ENCODE measurements at regions not wholly inside any gene's neighbourhood (a gene's known extent, or its start where the extent isn't known, plus 50 kb on each side); places are given as distances from the start of the nearest gene placed in this dataset.

GRCh38 chr17:77379065-77379428 is 238.3 kb downstream of the SEC14L1 start:
- TF ChIP-seq CTCF (IDR thresholded peaks at IDR 0.05; ENCODE audit: extremely low read depth, low read depth, low read length), result no peak
- Histone ChIP-seq H3K4me3 (ENCODE audit: insufficient read depth, low read length) (no peak overlapping the region), H3K27ac (ENCODE audit: low read depth, low read length) (peak overlapping the region; percentile 71), H3K36me3 (ENCODE audit: insufficient read depth, low read length) (no peaks in the 10 kb centered on the region), H3K4me1 (ENCODE audit: insufficient read depth, low read length) (peaks cover 68% of the 10 kb centered on the region), H3K9me3 (ENCODE audit: low read depth, low read length) (no peaks in the 10 kb centered on the region), H3K27me3 (ENCODE audit: insufficient read depth, low read length) (no peaks in the 10 kb centered on the region), H2AFZ (ENCODE audit: low read length) (no peak overlapping the region), H3K79me2 (ENCODE audit: insufficient read depth, low read length) (peaks cover 100% of the 10 kb centered on the region), H4K20me1 (ENCODE audit: insufficient read depth, low read length) (peaks cover 91% of the 10 kb centered on the region), H3K4me2 (ENCODE audit: insufficient read depth, low read length) (peak overlapping the region; percentile 29)
- DNase-seq (ENCODE audit: insufficient read length, low spot score, missing footprints), result peak; percentile 82

- peak overlapping the region; percentile 29 for H3K4me2 ChIP-seq (ENCODE audit: insufficient read depth, low read length)
Observed at GRCh38 chr17:77379832-77380231, 239.1 kb downstream of the SEC14L1 start.

GRCh38 chr17:77380395-77381184 is 239.8 kb downstream of the SEC14L1 start:
- H3K4me1 ChIP-seq (ENCODE audit: insufficient read depth, low read length), result peaks cover 69% of the 10 kb centered on the region

More at GRCh38 chr17:77379832-77380231, 239.1 kb downstream of the SEC14L1 start:
- Histone ChIP-seq H4K20me1 (ENCODE audit: insufficient read depth, low read length) (peaks cover 85% of the 10 kb centered on the region), H2AFZ (ENCODE audit: low read length) (no peak overlapping the region), H3K36me3 (ENCODE audit: insufficient read depth, low read length) (no peaks in the 10 kb centered on the region), H3K79me2 (ENCODE audit: insufficient read depth, low read length) (peaks cover 100% of the 10 kb centered on the region), H3K27ac (ENCODE audit: low read depth, low read length) (peak overlapping the region; percentile 71), H3K4me1 (ENCODE audit: insufficient read depth, low read length) (peaks cover 69% of the 10 kb centered on the region), H3K4me3 (ENCODE audit: insufficient read depth, low read length) (no peak overlapping the region), H3K9me3 (ENCODE audit: low read depth, low read length) (no peaks in the 10 kb centered on the region), H3K27me3 (ENCODE audit: insufficient read depth, low read length) (no peaks in the 10 kb centered on the region)
- DNase-seq (ENCODE audit: insufficient read length, low spot score, missing footprints), result peak; percentile 85
- no peak for TF ChIP-seq CTCF (IDR thresholded peaks at IDR 0.05; ENCODE audit: extremely low read depth, low read depth, low read length)

More at GRCh38 chr17:77380395-77381184, 239.8 kb downstream of the SEC14L1 start:
- Histone ChIP-seq H4K20me1 (ENCODE audit: insufficient read depth, low read length) (peaks cover 78% of the 10 kb centered on the region), H3K36me3 (ENCODE audit: insufficient read depth, low read length) (no peaks in the 10 kb centered on the region), H3K4me3 (ENCODE audit: insufficient read depth, low read length) (no peak overlapping the region), H3K27me3 (ENCODE audit: insufficient read depth, low read length) (no peaks in the 10 kb centered on the region), H3K4me2 (ENCODE audit: insufficient read depth, low read length) (no peak overlapping the region), H3K9me3 (ENCODE audit: low read depth, low read length) (no peaks in the 10 kb centered on the region), H3K27ac (ENCODE audit: low read depth, low read length) (peak overlapping the region; percentile 28), H2AFZ (ENCODE audit: low read length) (no peak overlapping the region), H3K79me2 (ENCODE audit: insufficient read depth, low read length) (peaks cover 100% of the 10 kb centered on the region)
- DNase-seq (ENCODE audit: insufficient read length, low spot score, missing footprints), result peak; percentile 72
- TF ChIP-seq CTCF (IDR thresholded peaks at IDR 0.05; ENCODE audit: extremely low read depth, low read depth, low read length), result no peak
